A172 (cell line): ENCODE measurements at regions not wholly inside any gene's neighbourhood (a gene's known extent, or its start where the extent isn't known, plus 50 kb on each side); places are given as distances from the start of the nearest gene placed in this dataset.
"Not testable (repeated sequence)": the region's sequence is repeated elsewhere in the genome, so short reads cannot be mapped to it uniquely, and the experiment has no call there.

Source experiments
- DNase-seq: peaks from one replicate; pipeline ENCODE4 v3.0.0-alpha.2; 2015; ENCODE audit warnings: low spot score

- no peak for DNase-seq
Measured at GRCh38 chr18:51453594-51453993, 256.1 kb upstream of the MEX3C start.

- no peak for DNase-seq
Measured at GRCh38 chr18:51458861-51459260, 261.4 kb upstream of the MEX3C start.

DNA sequence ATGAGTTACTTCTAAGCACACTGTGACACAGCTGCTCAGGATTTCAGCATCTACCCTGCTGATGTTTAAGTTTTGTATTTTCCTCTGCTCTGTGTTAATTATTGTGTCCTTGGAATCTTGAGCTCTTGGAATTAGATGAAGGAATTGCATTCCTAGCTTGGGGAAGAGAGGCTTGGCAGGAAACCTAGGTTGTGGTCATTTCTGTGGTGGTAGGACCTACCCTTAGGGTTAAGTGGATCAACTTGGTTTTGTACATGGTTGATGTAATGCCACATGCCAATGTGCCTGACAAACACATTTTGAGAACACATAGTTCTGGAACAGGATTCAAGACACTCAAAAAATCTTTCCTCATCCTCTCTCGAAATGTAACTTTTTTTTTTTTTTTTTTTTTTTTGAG is 264.5 kb upstream of the MEX3C start:
- no peak for DNase-seq

- DNase-seq = no peak
Measured at GRCh38 chr18:51463483-51464136, 266.1 kb upstream of the MEX3C start.

DNA sequence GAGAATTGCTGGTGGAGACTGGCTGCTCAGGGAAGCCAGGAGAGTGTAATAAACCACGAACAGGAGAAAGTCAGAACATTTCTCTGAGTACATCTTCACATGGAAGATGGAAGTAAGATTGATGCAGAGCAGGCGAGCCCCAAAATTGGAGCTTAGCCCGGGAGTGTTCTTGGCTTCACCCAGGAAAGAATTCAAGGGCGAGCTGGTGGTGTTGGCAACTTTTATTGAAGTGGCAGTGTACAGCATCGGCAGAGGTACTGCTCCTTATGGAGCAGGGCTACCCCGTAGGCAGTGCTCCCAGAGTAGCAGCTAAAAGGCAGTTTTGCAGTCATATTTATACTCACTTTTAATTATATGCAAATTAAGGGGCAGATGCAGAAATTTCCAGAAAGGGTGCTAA is 281.4 kb upstream of the MEX3C start:
- DNase-seq = no peak

DNA sequence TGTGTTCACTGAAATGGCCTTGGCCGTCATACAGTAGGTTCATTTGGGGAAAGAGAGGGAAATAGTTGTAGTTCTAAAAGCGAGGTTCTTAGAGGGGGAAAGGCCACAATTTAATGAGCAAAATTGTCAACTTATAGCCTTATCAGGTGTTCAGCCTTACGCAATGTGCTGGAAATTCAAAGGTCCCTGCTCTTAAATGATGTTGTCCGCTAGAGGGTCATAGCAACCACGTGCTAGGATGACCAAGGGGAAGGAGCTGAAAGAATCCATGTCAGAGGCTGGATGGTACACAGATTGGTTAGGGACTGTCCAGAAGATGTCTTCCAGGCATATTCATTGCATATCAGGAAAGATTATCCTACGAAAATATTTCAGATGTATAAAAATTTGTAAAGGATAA is 282.3 kb upstream of the MEX3C start:
- DNase-seq = no peak

- no peak for DNase-seq
Measured at GRCh38 chr18:51480407-51481261, 283.2 kb upstream of the MEX3C start.

DNA sequence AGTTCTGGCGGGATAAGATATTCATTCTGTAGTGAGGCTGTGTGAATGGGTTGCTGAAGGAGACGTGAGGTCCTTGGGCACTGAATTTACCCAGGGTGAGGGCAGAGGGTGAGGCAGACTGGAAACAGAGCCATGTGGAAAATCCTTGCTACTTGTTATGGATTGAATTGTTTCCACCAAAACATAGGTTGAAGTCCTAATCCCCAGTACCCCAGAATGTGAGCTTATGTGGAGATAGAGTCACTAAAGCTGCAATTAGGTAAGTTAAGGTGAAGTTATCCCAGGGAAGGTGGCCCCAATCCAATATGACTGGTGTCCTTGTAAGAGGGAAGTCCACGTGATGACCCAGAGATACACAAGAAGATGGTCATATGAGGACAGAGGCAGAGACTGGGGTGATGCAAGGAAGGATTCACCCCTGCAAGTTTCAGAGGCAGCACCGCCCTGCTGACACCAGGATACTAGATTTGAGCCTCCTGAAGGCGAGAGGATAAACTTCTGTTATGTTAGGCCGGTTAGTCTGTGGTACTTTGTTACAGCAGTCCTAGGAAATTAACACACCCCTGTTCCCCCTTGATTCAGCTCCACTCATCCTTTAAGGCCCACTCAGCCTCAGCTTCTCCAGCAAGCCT is 289.4 kb upstream of the MEX3C start:
- no peak for DNase-seq

GRCh38 chr18:51490417-51490816 is 292.9 kb upstream of the MEX3C start:
- DNase-seq = no peak

- no peak for DNase-seq
Measured at GRCh38 chr18:51490860-51491259, 293.4 kb upstream of the MEX3C start.

DNA sequence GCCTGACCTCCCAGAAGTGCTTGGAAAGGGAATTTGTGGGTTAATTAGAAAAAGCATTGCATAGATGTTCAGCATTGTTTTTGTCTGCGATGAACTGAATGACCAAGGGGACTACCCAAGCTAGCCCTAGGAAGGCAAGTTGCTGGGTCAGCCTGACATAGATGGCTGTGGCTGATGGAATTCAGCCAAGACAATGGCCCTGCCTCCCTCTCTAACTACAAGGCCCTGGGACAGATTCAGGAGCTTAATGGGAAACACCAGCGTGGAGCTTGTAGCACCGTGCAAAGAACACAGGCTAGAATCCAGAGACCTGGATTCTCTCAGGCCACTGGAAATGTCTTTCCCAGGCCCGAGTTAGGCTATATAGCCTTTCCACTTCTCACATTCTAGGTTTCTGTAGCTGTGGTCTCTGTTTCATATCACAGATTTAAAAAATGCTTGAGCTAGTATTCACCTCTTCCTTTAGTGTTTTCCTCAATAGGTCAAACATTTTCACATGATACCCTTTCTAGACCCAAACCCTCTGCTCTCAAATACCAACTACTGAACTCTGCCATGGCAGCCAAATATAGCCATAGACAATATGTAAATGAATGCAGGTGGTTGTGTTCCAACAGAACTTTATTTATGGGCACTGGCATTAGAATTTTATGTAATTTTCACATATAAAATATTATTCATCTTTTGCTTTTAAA is 294.3 kb upstream of the MEX3C start:
- no peak for DNase-seq

DNA sequence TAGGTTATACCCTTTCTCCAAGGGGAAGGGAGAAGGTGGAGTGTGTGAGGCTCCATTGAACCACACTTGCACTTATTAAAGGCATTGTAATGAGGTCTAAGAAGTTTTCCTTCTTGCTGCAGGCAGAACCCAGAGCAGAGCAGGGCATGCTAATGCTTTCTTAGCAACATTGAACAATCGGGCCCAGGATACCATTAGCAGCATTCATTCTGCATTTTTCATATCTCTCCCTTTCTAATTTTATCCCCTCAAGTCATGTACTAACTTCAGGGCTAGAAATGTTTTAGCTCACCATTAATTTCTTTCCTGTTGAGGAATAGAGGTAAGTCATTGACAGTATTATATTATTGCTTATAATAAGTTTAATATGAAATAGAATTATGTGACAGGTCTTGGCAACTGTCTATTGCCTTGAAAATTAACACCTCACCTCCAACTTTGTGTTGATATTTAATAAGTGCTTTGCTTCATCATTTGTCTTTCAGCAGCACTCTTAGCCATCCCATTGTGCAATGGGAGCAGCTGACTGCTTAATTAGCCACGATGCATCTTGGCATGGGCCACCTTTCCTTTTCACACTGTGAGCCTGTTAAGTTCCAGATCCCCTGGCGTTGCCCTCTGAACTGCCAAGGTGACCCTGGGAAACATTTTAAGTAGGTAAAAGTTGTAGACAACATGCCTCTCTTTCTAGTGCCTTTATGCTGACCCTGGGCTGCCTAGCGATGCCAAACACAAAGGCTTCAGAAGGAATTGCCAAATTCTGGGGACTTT is 300.8 kb upstream of the MEX3C start:
- DNase-seq = no peak

GRCh38 chr18:51503351-51503750 is 305.9 kb upstream of the MEX3C start:
- no peak for DNase-seq

DNA sequence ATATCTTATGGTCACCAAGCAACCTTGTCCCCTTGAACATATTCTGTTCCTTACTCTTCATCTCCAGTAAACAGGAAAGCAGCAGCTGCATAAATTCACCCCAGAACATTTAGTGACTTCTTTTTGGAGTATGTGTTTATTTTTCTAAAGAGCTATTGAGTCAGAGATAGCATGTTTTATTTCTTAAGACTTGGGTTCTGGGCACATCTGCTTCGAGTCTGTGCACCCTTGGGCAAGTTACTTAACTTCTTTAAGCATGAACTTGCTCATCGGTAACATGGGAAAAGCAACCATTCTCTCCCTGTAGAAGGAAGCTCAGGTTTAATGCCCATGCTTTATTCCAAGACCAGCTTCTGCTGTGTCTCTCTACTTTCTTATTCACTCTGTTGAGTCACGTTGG is 309.3 kb upstream of the MEX3C start:
- no peak for DNase-seq

GRCh38 chr18:51508410-51508809 is 310.9 kb upstream of the MEX3C start:
- DNase-seq = not testable (repeated sequence)

- no peak for DNase-seq
Measured at GRCh38 chr18:51510020-51510419, 312.5 kb upstream of the MEX3C start.

- DNase-seq = no peak
Measured at GRCh38 chr18:51513517-51513916, 316.0 kb upstream of the MEX3C start.

GRCh38 chr18:51514128-51514527 is 316.6 kb upstream of the MEX3C start:
- no peak for DNase-seq

- DNase-seq = no peak
Measured at GRCh38 chr18:51516478-51517038, 319.1 kb upstream of the MEX3C start.

- no peak for DNase-seq
Measured at GRCh38 chr18:51519571-51519970, 322.1 kb upstream of the MEX3C start.

DNA sequence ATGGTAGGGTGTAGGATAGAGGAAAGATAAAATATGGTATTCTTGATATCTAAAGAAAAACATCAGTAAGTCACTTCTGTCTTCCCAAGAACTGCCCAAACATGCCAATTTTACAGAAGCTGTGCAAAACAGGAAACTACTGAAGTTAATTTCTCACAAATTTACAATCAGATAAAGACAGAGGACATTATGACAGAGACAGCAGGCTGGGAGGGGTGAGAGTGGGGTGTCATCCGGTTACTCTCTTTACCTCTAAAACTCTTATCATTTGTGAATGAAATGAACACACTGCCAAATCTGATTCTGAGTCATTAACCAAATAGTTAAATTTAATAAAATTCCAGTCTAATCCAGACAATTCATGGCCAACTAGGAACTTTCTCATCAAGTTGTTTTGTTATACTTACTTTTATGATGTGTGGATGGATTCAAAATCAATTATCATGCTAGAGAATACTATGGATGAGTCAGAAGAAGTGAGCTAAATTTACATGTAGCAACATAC is 323.2 kb upstream of the MEX3C start:
- peak; percentile 6 for DNase-seq
